Vagina (tissue), 2 donors: ENCODE measurements at regions not wholly inside any gene's neighbourhood (a gene's known extent, or its start where the extent isn't known, plus 50 kb on each side); places are given as distances from the start of the nearest gene placed in this dataset.

ENCODE experiments used
- DNase-seq, 2 donors: peaks; one replicate each; pipeline ENCODE4 v3.0.0-alpha.2; 2017; ENCODE audit errors: extremely low spot score in 2 of 2
- H3K27ac ChIP-seq: fragments of 200-600 bp; sonication (generic); one replicate; pipeline ENCODE4 v1.5.1; 2019
- H3K27me3 ChIP-seq: fragments of 200-600 bp; sonication (generic); one replicate; pipeline ENCODE4 v1.5.1; 2019
- H3K36me3 ChIP-seq, 2 donors: fragments of 200-600 bp; sonication (generic); one replicate each; pipeline ENCODE4 v1.5.1; 2017 to 2019
- H3K4me1 ChIP-seq: fragments of 200-600 bp; sonication (generic); one replicate; pipeline ENCODE4 v1.5.1; 2019
- H3K4me3 ChIP-seq, 2 donors: fragments of 200-600 bp; sonication (generic); 1 replicate in 1 of 2; 2 replicates in 1 of 2; pipeline ENCODE4 v1.5.1; 2016 to 2019
- H3K9me3 ChIP-seq: fragments of 200-600 bp; sonication (generic); one replicate; pipeline ENCODE4 v1.5.1; 2019
- CTCF ChIP-seq, 3 experiments: fragments of 450-650 bp in 2 of 3; fragments of 200-600 bp in 1 of 3; sonication (generic) in 1 of 3; IDR thresholded peaks; one replicate each; pipeline ENCODE4 v1.5.1; 2017 to 2019; ENCODE audit warnings: antibody characterized with exemption in 3 of 3, mild to moderate bottlenecking in 2 of 3, moderate library complexity in 2 of 3
- POLR2A ChIP-seq, 2 donors: fragments of 450-650 bp; IDR thresholded peaks; one replicate each; pipeline ENCODE4 v1.6.1; 2017; ENCODE audit warnings: antibody characterized with exemption in 2 of 2, mild to moderate bottlenecking in 2 of 2, moderate library complexity in 2 of 2
- POLR2AphosphoS5 ChIP-seq, 2 donors: sonication (generic); formaldehyde crosslinking; IDR thresholded peaks; one replicate each; pipeline ENCODE4 v1.9.0; 2017; ENCODE audit warnings: antibody characterized with exemption in 2 of 2, mild to moderate bottlenecking in 2 of 2, low read depth in 1 of 2; ENCODE audit not compliant: insufficient read depth in 1 of 2
- intact Hi-C: fragments of 100-400 bp; cut with DNase I; formaldehyde crosslinking; loops from one replicate; pipeline ENCODE4 v1.15.1; 2023

GRCh38 chr10:113390896-113391295 is 162.0 kb upstream of the HABP2 start:
- no peak overlapping the region for H3K4me3 ChIP-seq
- TF ChIP-seq POLR2AphosphoS5 (IDR thresholded peaks at IDR 0.05; ENCODE audit: insufficient read depth in 1 of 2, low read depth in 1 of 2) (no peak), POLR2A (IDR thresholded peaks at IDR 0.05) (no peak), CTCF (IDR thresholded peaks at IDR 0.05) (no peak)
- peaks cover 8% of the 10 kb centered on the region for H3K4me1 ChIP-seq
- no peaks in the 10 kb centered on the region for H3K27me3 ChIP-seq
- H3K27ac ChIP-seq, result no peak overlapping the region
- DNase-seq, result no peak
- no peaks in the 10 kb centered on the region for H3K36me3 ChIP-seq
- no peaks in the 10 kb centered on the region for H3K9me3 ChIP-seq
- intact Hi-C loops, result no loop called here

GRCh38 chr10:113397047-113397446 is 155.8 kb upstream of the HABP2 start:
- Histone ChIP-seq H3K27me3 (no peaks in the 10 kb centered on the region), H3K27ac (no peak overlapping the region), H3K4me3 (no peak overlapping the region), H3K36me3 (no peaks in the 10 kb centered on the region), H3K9me3 (no peaks in the 10 kb centered on the region), H3K4me1 (no peaks in the 10 kb centered on the region)
- DNase-seq, result no peak
- intact Hi-C loops, result no loop called here
- TF ChIP-seq POLR2AphosphoS5 (IDR thresholded peaks at IDR 0.05; ENCODE audit: insufficient read depth in 1 of 2, low read depth in 1 of 2) (no peak), CTCF (IDR thresholded peaks at IDR 0.05) (no peak), POLR2A (IDR thresholded peaks at IDR 0.05) (no peak)

GRCh38 chr10:113399065-113399464 is 153.8 kb upstream of the HABP2 start:
- no peak for DNase-seq
- TF ChIP-seq POLR2A (IDR thresholded peaks at IDR 0.05) (no peak), CTCF (IDR thresholded peaks at IDR 0.05) (no peak), POLR2AphosphoS5 (IDR thresholded peaks at IDR 0.05; ENCODE audit: insufficient read depth in 1 of 2, low read depth in 1 of 2) (no peak)
- Histone ChIP-seq H3K4me1 (no peaks in the 10 kb centered on the region), H3K9me3 (no peaks in the 10 kb centered on the region), H3K4me3 (no peak overlapping the region), H3K27me3 (no peaks in the 10 kb centered on the region), H3K27ac (no peak overlapping the region), H3K36me3 (no peaks in the 10 kb centered on the region)
- intact Hi-C loops, result no loop called here

GRCh38 chr10:113402602-113403001 is 150.3 kb upstream of the HABP2 start:
- intact Hi-C loops, result no loop called here
- no peaks in the 10 kb centered on the region for H3K36me3 ChIP-seq
- H3K4me3 ChIP-seq, result no peak overlapping the region
- no peaks in the 10 kb centered on the region for H3K27me3 ChIP-seq
- TF ChIP-seq POLR2A (IDR thresholded peaks at IDR 0.05) (no peak), POLR2AphosphoS5 (IDR thresholded peaks at IDR 0.05; ENCODE audit: insufficient read depth in 1 of 2, low read depth in 1 of 2) (no peak), CTCF (IDR thresholded peaks at IDR 0.05) (no peak)
- H3K27ac ChIP-seq, result no peak overlapping the region
- no peak for DNase-seq
- no peaks in the 10 kb centered on the region for H3K9me3 ChIP-seq
- no peaks in the 10 kb centered on the region for H3K4me1 ChIP-seq

- H3K9me3 ChIP-seq, result no peaks in the 10 kb centered on the region
- no peak overlapping the region for H3K4me3 ChIP-seq
- no peaks in the 10 kb centered on the region for H3K36me3 ChIP-seq
- TF ChIP-seq POLR2AphosphoS5 (IDR thresholded peaks at IDR 0.05; ENCODE audit: insufficient read depth in 1 of 2, low read depth in 1 of 2) (no peak), CTCF (IDR thresholded peaks at IDR 0.05) (no peak), POLR2A (IDR thresholded peaks at IDR 0.05) (no peak)
- no peaks in the 10 kb centered on the region for H3K27me3 ChIP-seq
- no peaks in the 10 kb centered on the region for H3K4me1 ChIP-seq
- no peak for DNase-seq
- intact Hi-C loops, result no loop called here
- no peak overlapping the region for H3K27ac ChIP-seq
Measured at GRCh38 chr10:113407218-113407617, 145.6 kb upstream of the HABP2 start.
